GM18951 (cell line): ENCODE measurements at regions not wholly inside any gene's neighbourhood (a gene's known extent, or its start where the extent isn't known, plus 50 kb on each side); places are given as distances from the start of the nearest gene placed in this dataset.

Source experiments
- POLR2A ChIP-seq: IDR thresholded peaks from 4 replicates; pipeline ENCODE4 v1.6.1; 2011; ENCODE audit warnings: mild to moderate bottlenecking; ENCODE audit not compliant: insufficient read length, insufficient read depth; ENCODE audit errors: extremely low read depth
- in situ Hi-C: fragments of 300-500 bp; cut with MboI; formaldehyde crosslinking; loops from one replicate; pipeline ENCODE4 v1.12.0; 2022; ENCODE audit warnings: low sequenced_read_pairs, mixed read lengths, inconsistent platforms; ENCODE audit not compliant: unreplicated experiment

DNA sequence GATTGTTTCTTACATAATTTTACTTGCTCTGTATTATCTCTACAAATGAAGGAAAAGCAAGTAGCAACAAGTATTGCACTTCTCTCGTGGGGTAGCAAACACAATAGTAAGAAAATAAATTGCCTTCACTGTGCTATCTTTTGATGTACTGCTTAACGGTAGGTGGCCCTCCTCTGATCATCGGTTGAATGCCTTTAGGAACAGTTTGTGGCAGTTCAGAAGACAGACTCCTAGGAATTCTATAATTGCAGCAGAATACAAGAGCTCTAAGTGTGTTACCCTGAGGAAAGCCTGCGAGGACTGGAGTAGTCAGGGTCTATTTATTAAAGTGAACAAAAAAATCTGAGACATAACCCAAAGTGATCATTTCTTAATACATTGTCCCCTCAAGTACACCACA is 1135.9 kb downstream of the KCNT2 start:
- in situ Hi-C loops = no loop called here
- no peak for TF ChIP-seq POLR2A

DNA sequence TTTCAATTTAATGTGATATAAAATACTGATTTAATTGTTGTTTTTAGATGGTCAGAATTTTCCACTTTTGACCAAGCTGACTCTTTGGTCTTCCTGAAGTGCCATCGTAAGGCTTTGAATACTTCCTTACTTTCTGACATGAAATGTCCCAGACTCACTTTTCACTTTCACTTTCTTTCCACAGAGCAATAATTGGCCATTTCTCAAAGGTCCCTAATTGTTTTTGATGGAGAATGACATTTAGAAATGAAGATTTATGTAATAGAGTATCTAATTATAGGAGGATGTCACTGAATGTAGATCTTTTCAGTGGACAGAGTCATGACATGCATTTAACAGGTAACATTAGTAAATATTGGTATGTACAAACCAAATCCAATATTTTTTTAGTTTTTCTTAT is 1141.6 kb downstream of the KCNT2 start:
- in situ Hi-C loops = no loop called here
- TF ChIP-seq POLR2A = no peak

DNA sequence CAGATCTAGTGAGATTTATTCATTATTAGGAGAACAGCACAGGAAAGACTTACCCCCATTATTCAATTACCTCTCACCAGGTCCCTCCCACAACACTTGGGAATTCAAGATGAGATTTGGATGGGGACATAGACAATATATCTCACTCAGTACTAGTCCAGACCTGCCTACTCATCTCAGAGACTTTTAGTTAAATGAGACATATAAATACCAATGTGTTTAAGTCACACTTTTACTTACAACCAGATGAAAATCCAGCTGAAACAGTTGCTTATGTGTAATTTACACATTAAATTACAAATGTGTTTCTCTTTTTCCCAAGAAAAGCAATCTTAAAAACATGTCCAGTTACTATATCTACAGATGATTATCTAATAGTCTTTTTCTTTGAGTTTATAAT is 1145.6 kb downstream of the KCNT2 start:
- in situ Hi-C loops = no loop called here
- TF ChIP-seq POLR2A = no peak

DNA sequence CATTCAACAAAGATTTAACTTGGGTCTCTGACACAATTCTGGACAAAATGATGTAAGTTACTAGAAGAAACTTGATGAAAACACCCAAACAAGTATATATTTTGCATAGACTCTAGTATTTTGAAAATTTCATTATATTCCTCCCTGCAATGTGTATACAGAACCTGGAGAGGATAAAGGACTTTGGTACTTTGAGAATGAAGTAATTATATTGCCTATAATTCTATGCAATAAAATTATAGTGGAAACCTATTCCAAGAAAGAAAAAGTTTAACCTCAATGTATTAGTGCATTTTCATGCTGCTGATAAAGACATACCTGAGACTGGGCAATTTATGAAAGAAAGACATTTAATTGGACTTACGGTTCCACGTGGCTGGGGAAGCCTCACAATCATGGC is 1146.1 kb downstream of the KCNT2 start:
- TF ChIP-seq POLR2A = no peak
- in situ Hi-C loops = no loop called here

DNA sequence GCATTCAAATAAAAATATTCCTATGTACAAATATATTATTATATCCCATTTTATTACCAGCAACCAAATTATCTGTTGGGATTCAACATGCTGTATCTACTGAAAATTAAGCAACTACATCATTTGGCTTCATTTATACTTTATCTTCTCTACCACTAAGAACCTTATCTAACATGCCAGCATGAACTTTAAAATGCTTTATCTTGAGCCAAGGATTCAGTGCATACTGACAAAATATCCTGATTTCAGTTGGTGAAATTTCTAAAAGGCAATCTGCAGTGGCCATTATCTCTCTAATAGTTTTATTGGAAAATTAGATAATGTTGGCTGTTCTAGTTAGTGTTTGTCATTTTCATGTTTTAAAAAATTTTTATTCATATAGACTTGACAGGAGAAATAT is 1149.9 kb downstream of the KCNT2 start:
- TF ChIP-seq POLR2A = no peak
- in situ Hi-C loops = no loop called here

DNA sequence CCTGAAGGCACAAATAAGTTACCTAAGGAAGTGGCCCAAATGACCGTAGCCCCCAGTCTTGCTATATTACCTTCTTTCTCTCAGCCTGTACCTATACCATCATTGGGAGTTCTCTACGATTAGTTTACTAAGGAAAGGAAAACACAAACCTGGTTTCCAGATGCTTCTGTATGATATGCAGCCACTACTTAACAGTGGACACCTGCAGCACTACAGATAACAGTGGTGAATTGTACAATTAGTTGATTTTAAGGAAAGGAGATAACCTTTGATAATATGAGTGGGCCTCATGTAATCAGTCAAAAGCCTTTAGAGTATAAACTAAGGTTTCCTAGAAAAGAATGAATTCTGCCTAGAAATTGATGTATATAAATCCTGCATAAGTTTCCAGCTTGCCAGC is 1157.4 kb downstream of the KCNT2 start:
- TF ChIP-seq POLR2A = no peak
- in situ Hi-C loops = no loop called here

DNA sequence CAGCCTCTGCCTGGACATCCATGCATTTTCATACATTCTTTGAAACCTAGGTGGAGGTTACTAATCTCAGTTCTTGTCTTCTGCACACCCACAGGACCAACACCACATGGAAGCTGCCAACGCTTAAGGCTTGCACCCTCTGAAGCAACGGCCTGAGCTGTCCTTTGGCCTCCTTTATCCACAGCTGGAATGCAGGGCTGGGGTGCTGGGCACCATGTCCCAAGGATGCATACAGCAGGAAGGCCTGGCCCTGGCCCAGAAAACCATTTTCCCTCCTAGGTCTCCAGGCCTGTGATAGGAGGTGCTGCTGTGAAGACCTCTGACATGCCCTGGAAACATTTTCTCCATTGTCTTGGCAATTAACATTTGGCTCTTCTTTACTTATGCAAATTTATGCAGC is 1168.6 kb downstream of the KCNT2 start:
- in situ Hi-C loops = no loop called here
- no peak for TF ChIP-seq POLR2A

DNA sequence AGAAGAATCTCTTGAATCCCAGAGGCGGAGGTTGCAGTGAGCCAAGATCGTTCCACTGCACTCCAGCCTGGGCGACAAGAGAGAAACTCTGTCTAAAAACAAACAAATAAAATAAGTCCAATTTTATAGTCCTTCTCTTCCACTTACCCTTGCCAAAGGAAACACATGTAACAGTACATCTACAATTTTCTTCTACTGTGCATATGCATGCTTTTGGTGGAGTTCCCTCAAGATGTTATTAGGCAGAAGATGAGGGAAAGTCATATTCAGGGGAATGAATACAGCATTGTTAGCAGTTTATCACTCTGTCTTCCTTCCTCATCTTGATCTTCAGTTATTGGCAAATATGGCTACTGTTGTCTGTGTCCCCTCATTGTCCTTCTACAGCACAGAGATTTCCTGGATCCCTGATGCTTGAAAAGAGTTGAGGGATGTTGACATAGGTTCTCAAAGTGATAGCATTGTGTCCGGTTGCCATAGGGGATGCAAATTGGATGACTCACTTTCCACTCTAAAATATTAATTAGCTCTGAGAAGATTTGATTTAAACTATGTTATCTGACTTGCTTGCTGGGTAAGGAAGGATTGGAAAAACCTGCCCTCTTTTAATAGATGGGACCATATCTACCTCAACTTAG is 1173.6 kb downstream of the KCNT2 start:
- no peak for TF ChIP-seq POLR2A
- in situ Hi-C loops = no loop called here

DNA sequence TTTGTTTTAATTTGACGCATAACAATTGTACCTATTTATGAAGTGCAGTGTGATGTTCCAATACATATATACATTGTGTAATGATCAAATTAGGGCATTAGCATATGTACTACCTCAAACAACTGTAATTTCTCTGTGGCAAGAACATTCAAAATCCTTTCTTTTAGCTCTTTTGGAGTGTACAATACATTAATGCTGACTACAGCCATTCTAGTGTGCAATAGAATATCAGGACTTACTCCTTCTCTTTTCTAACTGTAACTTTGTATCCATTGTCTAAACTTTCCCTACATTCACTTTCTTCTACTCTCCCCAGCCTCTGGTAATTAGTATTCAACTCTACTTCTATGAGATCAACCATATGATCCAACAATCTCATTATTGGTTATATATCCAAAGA is 1177.4 kb downstream of the KCNT2 start:
- TF ChIP-seq POLR2A = no peak
- in situ Hi-C loops = no loop called here

DNA sequence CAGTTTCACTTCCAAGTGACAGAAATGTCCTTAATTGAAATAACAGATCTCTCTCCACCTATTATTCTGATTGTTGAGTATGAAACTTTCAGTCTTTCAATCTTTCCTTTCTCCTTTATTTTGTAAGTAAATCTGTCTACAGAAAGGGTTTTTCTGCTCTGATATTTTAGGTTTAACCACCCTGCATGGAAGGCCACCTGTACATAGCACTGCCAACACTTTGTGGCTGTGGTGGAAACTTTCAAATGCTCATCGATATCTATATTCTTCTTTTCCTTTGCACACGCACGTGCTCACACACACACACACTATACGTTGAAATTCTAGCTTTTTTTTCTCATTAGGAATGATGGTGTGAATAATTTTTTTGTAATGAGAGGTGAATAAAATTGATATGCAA is 1179.3 kb downstream of the KCNT2 start:
- in situ Hi-C loops = no loop called here
- no peak for TF ChIP-seq POLR2A

DNA sequence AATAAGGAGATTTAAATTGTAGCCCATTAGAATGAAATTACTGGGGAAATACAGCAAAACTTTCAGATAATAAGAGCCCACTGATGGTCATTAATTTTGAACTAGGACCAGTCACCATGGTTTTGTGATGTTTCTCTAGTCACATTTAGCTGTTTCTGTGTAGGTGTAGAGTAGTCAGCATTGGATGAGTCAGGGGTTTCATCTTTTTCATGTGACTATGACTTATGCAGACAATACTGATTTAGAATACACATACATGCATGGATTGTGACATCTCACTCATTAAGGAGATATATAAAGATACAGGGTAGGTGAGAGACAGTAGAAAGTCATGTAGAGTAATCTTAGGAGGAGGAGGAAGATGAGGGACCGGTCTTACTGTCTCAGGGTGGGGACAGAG is 1192.7 kb downstream of the KCNT2 start:
- no peak for TF ChIP-seq POLR2A
- in situ Hi-C loops = no loop called here

DNA sequence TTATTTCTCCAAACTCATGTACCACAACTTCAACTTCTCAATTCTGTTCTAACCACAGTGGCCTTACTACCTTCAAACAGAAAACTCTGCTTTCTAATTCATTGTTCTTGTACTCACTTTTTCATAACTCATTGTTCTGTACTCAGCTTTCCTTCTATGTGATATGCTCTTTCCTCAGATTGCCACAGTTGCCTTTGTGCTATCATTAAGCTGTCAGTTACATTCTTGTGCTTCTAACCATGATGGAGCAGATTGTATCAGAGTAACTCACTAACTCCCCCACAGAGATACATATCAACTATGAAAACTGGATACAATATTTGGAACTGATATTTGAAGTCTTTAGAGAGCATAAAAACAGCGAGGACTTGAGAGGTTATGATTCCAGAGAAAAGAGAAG is 1213.7 kb downstream of the KCNT2 start:
- in situ Hi-C loops = no loop called here
- TF ChIP-seq POLR2A = no peak

DNA sequence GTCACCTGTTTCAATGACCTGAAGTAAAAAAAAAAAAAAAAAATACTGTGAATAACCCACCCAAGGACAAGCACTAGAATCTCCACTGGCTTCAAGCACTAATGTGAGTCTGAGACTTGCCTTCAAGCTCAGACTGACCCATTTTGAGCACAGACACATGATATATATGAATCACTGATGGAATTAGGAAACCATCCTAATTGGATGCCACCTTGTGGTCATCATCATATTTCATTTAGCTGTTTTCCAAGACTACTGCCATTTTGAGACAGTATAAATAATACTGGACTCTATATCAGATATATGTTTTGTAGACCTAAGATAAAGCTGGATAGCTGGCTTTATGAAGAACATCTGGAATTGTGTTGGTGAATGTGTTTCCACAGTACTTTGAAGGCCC is 1232.0 kb downstream of the KCNT2 start:
- TF ChIP-seq POLR2A = no peak
- in situ Hi-C loops = no loop called here

DNA sequence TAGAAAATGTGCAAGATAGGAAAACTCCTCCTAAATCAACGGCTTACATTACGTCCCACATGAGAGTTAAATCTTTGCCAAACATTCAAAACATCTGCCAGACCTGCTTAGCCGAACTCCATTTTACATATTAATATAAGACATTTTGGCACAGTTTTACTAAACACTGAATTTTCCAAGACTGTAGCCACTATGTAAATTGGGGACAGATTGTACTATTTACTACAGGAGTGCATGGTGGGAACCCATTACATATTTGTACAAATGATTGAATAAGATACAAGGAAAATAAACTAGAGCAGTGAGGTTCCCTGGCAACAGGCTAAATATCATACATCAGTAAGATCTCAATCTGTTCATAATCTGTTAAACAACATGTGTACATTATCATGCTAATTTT is 1234.4 kb downstream of the KCNT2 start:
- in situ Hi-C loops = no loop called here
- no peak for TF ChIP-seq POLR2A

DNA sequence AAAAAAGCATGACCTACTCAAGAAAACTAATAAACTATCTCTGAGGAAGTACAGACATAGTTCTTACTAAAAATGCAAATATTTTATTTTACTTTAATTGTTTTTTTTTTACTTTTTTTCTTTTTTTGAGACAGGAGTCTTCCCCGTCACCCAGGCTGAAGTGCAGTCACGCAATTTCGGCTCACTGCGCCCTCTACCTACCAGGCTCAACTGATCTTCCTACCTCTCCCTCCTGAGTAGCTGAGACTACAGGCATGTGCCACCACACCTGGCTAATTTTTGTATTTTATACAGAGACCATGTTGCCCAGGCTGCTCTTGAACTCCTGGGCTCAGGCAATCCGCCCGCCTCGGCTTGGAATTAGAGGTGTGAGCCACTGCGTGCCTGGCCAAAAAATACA is 1263.1 kb downstream of the KCNT2 start:
- TF ChIP-seq POLR2A = no peak
- in situ Hi-C loops = no loop called here
